IMR-90 (cell line): ENCODE measurements at regions not wholly inside any gene's neighbourhood (a gene's known extent, or its start where the extent isn't known, plus 50 kb on each side); places are given as distances from the start of the nearest gene placed in this dataset.

Source experiments
- ATAC-seq: fragments of 200-7000 bp; cut with Tn5 transposase; 2 replicates; pipeline ENCODE4 v1.9.1; 2020; ENCODE audit warnings: low read depth, mild to moderate bottlenecking, moderate library complexity
- BruUV-seq: library from RNA; stranded (reverse); fragments of 400-500 nt; replicated peaks from 2 replicates; lab custom pipeline; 2021; lab: Mats Ljungman, UMichigan
- CTCF ChIA-PET: fragments of 300-600 bp; formaldehyde crosslinking; extraction: SDS; loops from one replicate; lab custom pipeline; 2021; ENCODE audit warnings: antibody characterized with exemption; lab: Yijun Ruan, JAX
- POLR2A ChIA-PET: fragments of 300-600 bp; sonication (Branson Sonifier 250); formaldehyde crosslinking; loops from one replicate; lab custom pipeline; 2022; ENCODE audit warnings: antibody characterized with exemption; ENCODE audit not compliant: unreplicated experiment; lab: Charles Lee
- DNase-seq: peaks from one replicate; pipeline ENCODE4 v3.0.0; 2013
- H2AFZ ChIP-seq: replicated peaks from 2 replicates; pipeline ENCODE3; 2013; ENCODE audit warnings: low read length, mild to moderate bottlenecking; ENCODE audit not compliant: poor library complexity
- H2AK5ac ChIP-seq: 2 replicates; pipeline ENCODE4 v1.6.1; 2013; ENCODE audit warnings: low read depth, low read length, inconsistent platforms
- H2AK9ac ChIP-seq: replicated peaks from 2 replicates; pipeline ENCODE3; 2013; ENCODE audit warnings: mild to moderate bottlenecking, low read depth, low read length, moderate library complexity; ENCODE audit not compliant: poor library complexity
- H2BK120ac ChIP-seq: 2 replicates; pipeline ENCODE4 v1.6.1; 2013; ENCODE audit warnings: low read depth, low read length, inconsistent platforms
- H2BK15ac ChIP-seq: 3 replicates; pipeline ENCODE4 v1.6.1; 2013; ENCODE audit warnings: low read depth, low read length, inconsistent platforms
- H2BK20ac ChIP-seq: 2 replicates; pipeline ENCODE4 v1.6.1; 2013; ENCODE audit warnings: low read depth, mild to moderate bottlenecking, inconsistent platforms, low read length, moderate library complexity
- H2BK5ac ChIP-seq: 2 replicates; pipeline ENCODE4 v1.6.1; 2013; ENCODE audit warnings: mild to moderate bottlenecking, low read depth, low read length, inconsistent platforms; ENCODE audit not compliant: poor library complexity, severe bottlenecking
- H3K14ac ChIP-seq: replicated peaks from 2 replicates; pipeline ENCODE4 v1.6.1; 2013; ENCODE audit warnings: low read depth, low read length, inconsistent platforms
- H3K18ac ChIP-seq: 2 replicates; pipeline ENCODE4 v1.6.1; 2013; ENCODE audit warnings: low read depth, low read length, control low read depth
- H3K23ac ChIP-seq: 2 replicates; pipeline ENCODE4 v1.6.1; 2013; ENCODE audit warnings: low read depth, low read length, inconsistent platforms
- H3K27ac ChIP-seq: 2 replicates; pipeline ENCODE4 v1.5.1; 2013; ENCODE audit warnings: mild to moderate bottlenecking, control low read depth, low read length; ENCODE audit not compliant: insufficient read depth
- H3K27me3 ChIP-seq: 2 replicates; pipeline ENCODE4 v1.6.1; 2013; ENCODE audit warnings: low read length; ENCODE audit not compliant: control insufficient read depth, insufficient read depth
- H3K36me3 ChIP-seq: 2 replicates; pipeline ENCODE4 v1.6.1; 2013; ENCODE audit warnings: low read length, mixed read lengths; ENCODE audit not compliant: control insufficient read depth, insufficient read depth
- H3K4ac ChIP-seq: 2 replicates; pipeline ENCODE4 v1.6.1; 2013; ENCODE audit warnings: low read depth, low read length, inconsistent platforms
- H3K4me1 ChIP-seq: 2 replicates; pipeline ENCODE4 v1.6.1; 2013; ENCODE audit warnings: low read length, mixed read lengths; ENCODE audit not compliant: control insufficient read depth, insufficient read depth
- H3K4me2 ChIP-seq: 2 replicates; pipeline ENCODE4 v1.6.1; 2013; ENCODE audit warnings: low read depth, mild to moderate bottlenecking, control low read depth, low read length, moderate library complexity
- H3K4me3 ChIP-seq: 2 replicates; pipeline ENCODE4 v1.5.1; 2013; ENCODE audit warnings: low read depth, mild to moderate bottlenecking, control low read depth, low read length, moderate library complexity; ENCODE audit not compliant: insufficient read depth
- H3K56ac ChIP-seq: 2 replicates; pipeline ENCODE4 v1.6.1; 2013; ENCODE audit warnings: low read length, inconsistent platforms; ENCODE audit not compliant: insufficient read depth; ENCODE audit errors: extremely low read depth
- H3K79me1 ChIP-seq, 2 experiments: 2 replicates each; pipeline ENCODE4 v1.6.1; 2013; ENCODE audit warnings: low read length in 2 of 2, inconsistent platforms in 1 of 2, low read depth in 1 of 2
- H3K9ac ChIP-seq: 2 replicates; pipeline ENCODE4 v1.6.1; 2013; ENCODE audit warnings: low read depth, low read length, control low read depth
- H3K9me1 ChIP-seq: 2 replicates; pipeline ENCODE4 v1.6.1; 2013; ENCODE audit warnings: low read length, inconsistent platforms; ENCODE audit not compliant: insufficient read depth
- H3K9me3 ChIP-seq: 2 replicates; pipeline ENCODE4 v1.6.1; 2013; ENCODE audit warnings: low read length; ENCODE audit not compliant: control insufficient read depth, insufficient read depth
- H4K20me1 ChIP-seq: 2 replicates; pipeline ENCODE4 v1.6.1; 2013; ENCODE audit warnings: low read length, inconsistent platforms; ENCODE audit not compliant: insufficient read depth
- H4K5ac ChIP-seq: 2 replicates; pipeline ENCODE4 v1.6.1; 2013; ENCODE audit warnings: mild to moderate bottlenecking, low read depth, low read length, control low read depth
- H4K8ac ChIP-seq, 2 experiments: 2 replicates each; pipeline ENCODE4 v1.6.1; 2013; ENCODE audit warnings: low read depth in 2 of 2, low read length in 2 of 2, control low read depth in 1 of 2, inconsistent platforms in 1 of 2
- H4K91ac ChIP-seq: 2 replicates; pipeline ENCODE4 v1.6.1; 2013; ENCODE audit warnings: low read depth, low read length, inconsistent platforms; ENCODE audit not compliant: insufficient read depth
- BHLHE40 ChIP-seq: fragments of 150-350 bp; IDR thresholded peaks from 2 replicates; pipeline ENCODE4 v1.6.1; 2016; ENCODE audit warnings: mild to moderate bottlenecking, low read depth, low read length
- CEBPB ChIP-seq: IDR thresholded peaks from 2 replicates; pipeline ENCODE4 v1.6.1; 2012; ENCODE audit warnings: low read depth, low read length, improper control_type of control experiment
- CHD1 ChIP-seq: IDR thresholded peaks from 2 replicates; pipeline ENCODE4 v1.6.1; 2012; ENCODE audit warnings: low read depth, low read length, improper control_type of control experiment
- FOS ChIP-seq: fragments of 150-350 bp; IDR thresholded peaks from 2 replicates; pipeline ENCODE4 v1.6.1; 2016; ENCODE audit warnings: low read depth, low read length
- RAD21 ChIP-seq: IDR thresholded peaks from 2 replicates; pipeline ENCODE4 v1.6.1; 2012; ENCODE audit warnings: low read length, improper control_type of control experiment
- SMC3 ChIP-seq: fragments of 150-350 bp; IDR thresholded peaks from 2 replicates; pipeline ENCODE4 v1.6.1; 2016; ENCODE audit warnings: low read depth, mild to moderate bottlenecking, antibody characterized with exemption, low read length, moderate library complexity
- USF2 ChIP-seq: fragments of 150-350 bp; IDR thresholded peaks from 2 replicates; pipeline ENCODE4 v1.6.1; 2017; ENCODE audit warnings: mild to moderate bottlenecking, antibody characterized with exemption, low read length, low read depth
- WGBS, 2 experiments: methylation state at CpG; one replicate each; pipeline versions ENCODE4 v1.1.5 to v1.1.7; 2013; ENCODE audit warnings: missing lambda C conversion rate in 2 of 2; ENCODE audit not compliant: insufficient read length in 1 of 2; ENCODE audit errors: extremely low coverage in 2 of 2; 5-methylcytosine and 5-hydroxymethylcytosine counted together
- dilution Hi-C: fragments of 300-500 bp; cut with HindIII; formaldehyde crosslinking; loops from one replicate; pipeline ENCODE4 v1.14.3; 2018; ENCODE audit warnings: low sequenced_read_pairs; ENCODE audit not compliant: unreplicated experiment
- in situ Hi-C: fragments of 300-500 bp; cut with MboI; formaldehyde crosslinking; loops from 3 replicates; pipeline ENCODE4 v1.14.3; 2019; ENCODE audit warnings: low sequenced_read_pairs, inconsistent platforms, mixed read lengths
- intact Hi-C: fragments of 100-400 bp; cut with micrococcal nuclease; formaldehyde crosslinking; loops from 2 replicates; pipeline ENCODE4 v1.10.0; 2022
- TF ChIP-seq, protein P1 (sequence below): fragments of 150-350 bp; IDR thresholded peaks from 2 replicates; pipeline ENCODE4 v1.6.1; 2016; ENCODE audit warnings: low read depth, mild to moderate bottlenecking, low read length, moderate library complexity, borderline replicate concordance

DNA sequence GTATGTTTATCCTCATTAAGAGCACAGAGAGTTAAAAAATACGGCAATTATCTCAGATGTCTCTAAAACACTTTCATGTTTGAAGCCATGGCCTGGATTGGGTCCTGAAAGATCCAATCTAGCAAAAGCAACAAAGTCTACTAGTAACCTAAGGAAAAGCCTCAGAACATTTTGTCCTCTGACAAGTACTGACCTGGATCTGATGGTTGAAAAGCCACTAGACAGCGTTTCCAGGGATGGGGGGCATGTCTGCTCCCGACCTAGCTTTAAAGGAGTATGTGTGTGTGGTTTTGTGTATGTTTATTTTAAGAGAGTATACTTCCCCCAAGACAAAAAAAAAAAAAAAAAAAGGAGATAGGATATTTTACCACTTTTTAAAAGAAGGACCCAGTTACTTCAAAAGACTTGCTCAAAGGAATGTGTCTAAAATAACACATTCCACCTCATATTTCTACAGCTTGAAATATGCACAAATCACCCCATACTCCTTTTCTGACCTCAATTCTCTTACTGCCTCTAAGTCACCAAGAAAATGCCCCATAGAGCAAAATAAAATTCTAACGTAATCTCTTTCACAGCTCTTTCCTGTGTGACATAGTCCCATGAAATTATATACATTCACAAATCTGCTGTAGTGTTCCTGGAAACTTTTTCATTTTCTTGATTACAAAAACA, 189.0 kb upstream of the TTC29 start:
- H3K27ac ChIP-seq = no peak overlapping the region
- H3K9me3 ChIP-seq = no peaks in the 10 kb centered on the region
- H3K4me3 ChIP-seq = no peak overlapping the region
- no peak overlapping the region for H4K5ac ChIP-seq
- BruUV-seq = no TSS peak
- H3K18ac ChIP-seq = no peak overlapping the region; the same call in 1 of the 2 replicates
- no peak for ATAC-seq
- H3K4me1 ChIP-seq = peaks cover 12% of the 10 kb centered on the region
- H3K79me1 ChIP-seq = no peaks in the 10 kb centered on the region
- peak overlapping the region; percentile 30; the same call in 1 of the 3 replicates for H2BK15ac ChIP-seq
- dilution Hi-C loops = no loop called here
- H4K91ac ChIP-seq = no peak overlapping the region
- H3K4me2 ChIP-seq = no peak overlapping the region
- H3K36me3 ChIP-seq = no peaks in the 10 kb centered on the region
- TF ChIP-seq FOS (no peak), RAD21 (no peak), BHLHE40 (no peak), CHD1 (no peak), SMC3 (no peak), CEBPB (no peak), USF2 (no peak)
- TF ChIP-seq, protein P1, sequence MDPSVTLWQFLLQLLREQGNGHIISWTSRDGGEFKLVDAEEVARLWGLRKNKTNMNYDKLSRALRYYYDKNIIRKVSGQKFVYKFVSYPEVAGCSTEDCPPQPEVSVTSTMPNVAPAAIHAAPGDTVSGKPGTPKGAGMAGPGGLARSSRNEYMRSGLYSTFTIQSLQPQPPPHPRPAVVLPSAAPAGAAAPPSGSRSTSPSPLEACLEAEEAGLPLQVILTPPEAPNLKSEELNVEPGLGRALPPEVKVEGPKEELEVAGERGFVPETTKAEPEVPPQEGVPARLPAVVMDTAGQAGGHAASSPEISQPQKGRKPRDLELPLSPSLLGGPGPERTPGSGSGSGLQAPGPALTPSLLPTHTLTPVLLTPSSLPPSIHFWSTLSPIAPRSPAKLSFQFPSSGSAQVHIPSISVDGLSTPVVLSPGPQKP = no peak
- H2BK120ac ChIP-seq = no peak overlapping the region
- no peaks in the 10 kb centered on the region for H3K27me3 ChIP-seq
- intact Hi-C loops = loop anchor here (10.0 kb wide), 1 partner anchor 730 kb away; no protein-coding TSS in a partner anchor
- ChIA-PET POLR2A (no interaction called here), CTCF (interaction anchor here (0.7 kb wide), 1 partner anchor 273 kb away, joined by 8 read pairs; no protein-coding TSS in a partner anchor)
- no peak for DNase-seq
- no peak overlapping the region for H2AFZ ChIP-seq
- no peak overlapping the region for H3K4ac ChIP-seq
- WGBS, 2 experiments = no CpG with 5 or more reads among the region's 4 CpGs
- no peaks in the 10 kb centered on the region for H4K20me1 ChIP-seq
- no peak overlapping the region for H3K9ac ChIP-seq
- no peak overlapping the region for H2BK5ac ChIP-seq
- H3K9me1 ChIP-seq = 0 out of 2 replicates have a peak, but pooled peaks cover 3% of the 10 kb centered on the region
- H2AK9ac ChIP-seq = no peak overlapping the region
- H2AK5ac ChIP-seq = no peak overlapping the region
- H2BK20ac ChIP-seq = 0 out of 2 replicates have a peak overlapping the region, but pooled peaks have one; percentile 63
- H4K8ac ChIP-seq = no peak overlapping the region
- H3K14ac ChIP-seq = peak overlapping the region; percentile 25; the same call in 1 of the 2 replicates
- in situ Hi-C loops = no loop called here
- no peak overlapping the region for H3K56ac ChIP-seq
- H3K23ac ChIP-seq = peak overlapping the region; percentile 52; the same call in 1 of the 2 replicates
